ENCODE measurements at regions not wholly inside any gene's neighbourhood (a gene's known extent, or its start where the extent isn't known, plus 50 kb on each side); places are given as distances from the start of the nearest gene placed in this dataset.
"Not testable (repeated sequence)": the region's sequence is repeated elsewhere in the genome, so short reads cannot be mapped to it uniquely, and the experiment has no call there.

DNA sequence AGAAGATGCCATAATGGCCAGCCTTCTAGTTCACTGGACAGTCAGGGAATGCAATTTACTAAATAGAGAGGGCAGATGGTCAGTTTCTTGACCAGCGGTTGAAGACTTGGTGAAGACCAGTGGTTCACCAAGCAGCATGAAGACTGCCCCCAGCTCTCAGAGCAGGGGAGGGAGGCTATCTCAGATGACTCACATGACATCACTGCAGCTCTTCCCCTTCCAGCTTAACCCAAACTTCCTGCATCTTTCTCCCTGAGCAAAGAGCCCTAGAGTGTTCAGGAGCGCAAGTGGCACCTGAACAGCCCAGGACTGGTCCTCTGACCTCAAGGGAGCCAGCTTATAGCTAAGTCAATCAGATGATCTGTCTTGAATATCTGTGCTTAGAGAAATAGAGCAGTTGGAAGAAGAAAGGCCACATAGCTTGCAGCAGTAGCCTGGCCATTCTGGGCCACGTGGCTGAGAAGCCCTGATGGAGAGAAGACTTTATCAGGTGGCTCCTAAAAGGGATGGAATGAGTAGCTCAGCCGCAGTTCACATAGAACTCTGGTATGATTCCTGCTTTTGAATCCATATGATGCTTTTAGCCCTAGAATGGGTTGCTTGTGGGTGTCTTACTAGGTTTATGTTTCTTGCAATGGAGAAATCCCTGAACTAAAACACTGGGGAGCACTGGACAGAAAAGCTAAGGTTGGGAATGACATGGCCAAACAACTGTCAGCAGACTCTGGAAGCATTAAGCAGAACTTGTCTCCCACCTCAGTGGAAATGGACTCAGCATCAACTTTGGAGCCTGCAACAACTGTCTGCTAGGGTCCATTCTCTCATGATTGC lies 392.1 kb upstream of the CCL2 start:
- no peak for DNase-seq

DNA sequence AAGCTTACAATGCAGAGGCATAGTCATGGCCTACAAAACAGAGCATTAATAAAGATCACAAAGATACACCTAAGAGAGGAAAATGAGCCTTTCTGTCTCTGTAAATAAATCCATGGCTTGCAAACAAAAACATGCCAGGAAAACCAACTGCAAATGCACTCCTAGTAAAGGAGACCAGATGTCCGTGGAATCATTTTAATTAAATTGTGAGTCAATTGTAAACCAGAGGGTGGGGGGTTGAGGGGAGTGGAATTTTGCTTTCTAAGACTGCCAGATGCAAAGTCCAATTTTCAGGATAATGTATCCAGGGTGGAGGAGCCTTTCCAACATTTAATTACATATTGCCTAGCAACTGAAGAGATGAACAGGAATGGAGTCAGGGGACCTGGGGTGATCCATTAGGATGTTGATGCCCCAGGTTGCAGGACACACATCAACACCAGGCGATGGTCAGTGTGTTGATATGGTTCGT lies 390.3 kb upstream of the CCL2 start:
- no peak for DNase-seq

DNA sequence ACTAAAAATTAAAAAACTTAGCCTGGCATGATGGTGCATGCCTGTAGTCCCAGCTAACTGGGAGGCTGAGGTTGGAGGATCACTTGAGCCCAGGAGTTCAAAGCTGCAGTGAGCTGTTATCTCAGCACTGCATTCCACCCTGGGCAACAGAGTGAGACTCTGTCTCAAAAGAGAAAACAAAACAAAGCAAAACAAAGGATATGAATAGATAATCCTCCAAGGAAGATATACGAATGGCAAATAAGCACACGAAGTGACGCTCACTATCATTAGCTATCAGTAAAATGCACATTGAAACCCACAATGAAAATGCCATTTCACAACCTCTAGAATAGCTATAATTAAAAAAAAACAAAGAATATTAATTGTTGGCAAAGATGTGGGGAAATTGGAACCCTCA lies 386.2 kb upstream of the CCL2 start:
- DNase-seq = no peak

DNA sequence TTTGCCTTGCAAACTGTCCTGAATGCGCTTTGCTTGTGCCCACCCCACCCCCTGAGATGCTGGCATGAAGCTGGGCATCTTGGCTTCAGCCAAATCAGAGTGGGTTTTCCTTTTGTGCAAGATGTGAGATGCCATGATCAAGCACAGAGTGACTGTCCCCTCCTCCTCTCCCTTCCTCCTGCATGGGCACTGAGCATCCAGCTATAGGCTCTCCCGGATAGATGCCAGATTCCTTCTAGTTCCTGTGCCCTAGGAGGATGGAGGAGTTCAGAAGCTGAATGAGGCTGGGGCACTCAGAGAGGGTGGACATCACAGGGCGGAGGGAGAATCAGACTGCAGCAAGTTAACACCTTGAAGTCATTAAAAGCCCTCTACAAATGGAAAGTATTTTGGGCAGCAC lies 384.1 kb upstream of the CCL2 start:
- DNase-seq = no peak

DNA sequence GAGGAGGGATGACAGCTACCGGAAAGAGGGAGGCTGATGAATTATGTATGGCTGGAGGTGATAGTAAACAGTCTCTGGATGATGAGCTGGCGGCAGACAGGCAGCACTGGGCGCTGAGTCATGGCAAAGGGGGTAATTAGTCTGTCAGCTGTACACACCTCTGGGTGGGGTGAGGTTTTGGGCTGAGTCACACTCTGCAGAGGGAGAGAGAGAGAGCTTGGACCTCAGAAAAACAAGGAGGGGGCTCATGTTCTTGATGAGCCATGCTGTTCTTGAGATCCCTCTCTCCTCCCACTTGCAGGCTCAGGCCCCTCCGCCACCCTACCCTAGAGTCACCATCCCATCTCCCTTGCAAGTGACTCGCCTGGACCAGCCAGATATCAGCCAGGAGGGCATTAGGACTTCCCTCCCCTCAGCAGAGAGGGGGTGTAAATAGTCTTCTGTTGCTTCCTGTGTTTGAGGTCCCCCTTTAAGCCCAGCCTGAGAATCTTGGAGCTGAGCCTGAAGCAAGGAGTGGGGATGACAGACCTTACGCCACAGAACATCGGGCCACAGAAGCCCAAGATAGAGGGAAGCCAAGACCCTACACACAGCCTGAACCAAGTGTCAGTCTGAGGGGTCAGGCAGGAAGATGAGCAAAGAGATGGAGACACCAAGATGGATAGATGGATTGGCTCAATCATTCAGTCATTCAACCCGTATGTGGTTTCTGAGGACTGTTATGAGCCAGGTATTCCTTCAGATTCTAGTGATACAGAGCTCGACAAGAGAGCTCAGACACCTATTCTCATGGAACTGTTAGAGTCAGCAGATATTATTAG lies 383.2 kb upstream of the CCL2 start:
- DNase-seq = no peak

DNA sequence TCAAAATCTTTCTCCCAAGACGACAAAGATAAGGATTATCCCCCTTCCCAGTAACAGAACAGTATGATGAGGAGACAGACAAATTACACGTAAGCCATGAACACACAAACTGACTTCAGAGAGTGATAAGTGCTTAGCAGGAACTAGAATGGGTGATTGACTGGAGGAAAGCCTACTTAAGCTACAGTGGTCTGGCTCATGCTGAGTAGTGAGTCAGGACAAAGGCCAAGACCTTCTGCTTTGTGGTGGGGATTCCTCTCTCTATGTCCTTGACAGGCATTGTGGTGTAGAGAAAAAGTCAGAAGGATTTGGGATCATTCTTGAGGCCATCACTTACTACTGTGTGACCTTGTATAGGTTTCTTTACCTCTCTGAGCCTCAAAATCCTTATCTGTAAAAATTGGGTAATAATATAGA lies 381.9 kb upstream of the CCL2 start:
- no peak for DNase-seq

DNA sequence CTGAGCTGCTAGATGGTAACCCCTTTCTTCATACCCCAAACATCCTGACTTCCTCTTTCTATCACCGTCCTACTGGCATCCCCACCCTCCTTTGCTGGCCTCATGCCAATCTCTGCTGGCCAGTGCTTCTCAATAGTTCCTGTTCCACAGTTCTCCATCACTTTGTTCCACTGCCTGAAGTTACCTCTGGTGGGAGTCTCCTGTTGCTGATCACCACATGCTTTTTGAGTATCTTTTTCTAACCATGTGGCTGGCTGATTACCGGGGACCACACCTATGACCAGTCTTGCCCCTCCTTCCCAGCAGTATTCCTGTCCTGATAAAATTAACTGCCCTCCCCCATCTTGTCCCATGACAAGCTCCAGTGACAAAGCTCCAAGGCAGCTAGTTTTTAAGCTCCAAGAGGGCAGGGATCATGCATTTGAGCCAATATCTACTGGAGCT lies 380.4 kb upstream of the CCL2 start:
- no peak for DNase-seq

DNA sequence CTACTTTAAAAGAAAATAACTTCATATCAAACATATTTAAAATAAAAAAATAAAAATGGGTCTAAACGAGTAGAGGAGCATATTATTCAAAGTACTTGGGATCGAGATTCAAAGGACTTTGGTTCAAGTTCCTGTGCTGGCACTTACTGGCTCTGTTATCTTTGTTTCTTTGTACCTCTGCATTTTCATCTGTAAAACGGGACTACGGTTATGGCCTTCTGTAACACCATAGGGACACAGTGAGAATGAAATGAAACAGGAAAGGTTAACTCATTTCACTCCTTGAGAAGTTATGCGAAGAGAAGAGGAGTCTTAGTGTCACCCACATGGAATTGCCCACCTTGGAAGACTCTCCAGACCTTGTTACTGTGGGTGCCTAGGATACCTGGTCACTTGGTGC lies 379.1 kb upstream of the CCL2 start:
- DNase-seq = no peak

DNA sequence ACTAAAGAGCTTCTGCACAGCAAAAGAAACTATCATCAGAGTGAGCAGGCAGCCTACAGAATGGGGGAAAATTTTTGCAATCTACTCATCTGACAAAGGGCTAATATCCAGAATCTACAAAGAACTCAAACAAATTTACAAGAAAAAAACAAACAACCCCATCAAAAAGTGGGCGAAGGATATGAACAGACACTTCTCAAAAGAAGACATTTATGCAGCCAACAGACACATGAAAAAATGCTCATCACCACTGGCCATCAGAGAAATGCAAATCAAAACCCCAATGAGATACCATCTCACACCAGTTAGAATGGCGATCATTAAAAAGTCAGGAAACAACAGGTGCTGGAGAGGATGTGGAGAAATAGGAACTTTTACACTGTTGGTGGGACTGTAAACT lies 372.8 kb upstream of the CCL2 start:
- DNase-seq = not testable (repeated sequence)

DNA sequence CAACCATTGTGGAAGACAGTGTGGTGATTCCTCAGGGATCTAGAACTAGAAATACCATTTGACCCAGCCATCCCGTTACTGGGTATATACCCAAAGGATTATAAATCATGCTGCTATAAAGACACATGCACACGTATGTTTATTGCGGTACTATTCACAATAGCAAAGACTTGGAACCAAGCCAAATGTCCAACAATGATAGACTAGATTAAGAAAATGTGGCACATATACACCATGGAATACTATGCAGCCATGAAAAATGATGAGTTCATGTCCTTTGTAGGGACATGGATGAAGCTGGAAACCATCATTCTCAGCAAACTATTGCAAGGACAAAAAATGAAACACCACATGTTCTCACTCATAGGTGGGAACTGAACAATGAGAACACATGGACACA lies 372.4 kb upstream of the CCL2 start:
- not testable (repeated sequence) for DNase-seq

DNA sequence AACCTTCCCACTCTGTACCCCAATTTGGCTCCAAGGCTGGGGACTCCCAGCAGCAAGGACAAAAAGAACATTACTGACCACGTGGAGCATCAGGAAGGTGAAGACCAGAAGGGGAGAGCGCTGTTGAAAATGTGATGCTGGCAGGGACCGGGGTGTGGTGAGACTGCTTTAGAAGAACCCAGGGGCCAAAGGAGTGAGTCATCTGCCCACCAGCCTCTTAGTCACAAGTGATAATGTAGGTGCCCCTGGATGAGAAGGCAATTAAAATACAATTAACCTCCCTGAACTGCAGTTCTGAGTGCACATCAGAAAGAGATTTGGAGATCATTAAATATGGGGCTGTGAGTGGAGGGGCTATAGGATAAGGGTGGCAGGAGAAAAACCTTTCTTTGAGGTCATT lies 366.6 kb upstream of the CCL2 start:
- DNase-seq = no peak

DNA sequence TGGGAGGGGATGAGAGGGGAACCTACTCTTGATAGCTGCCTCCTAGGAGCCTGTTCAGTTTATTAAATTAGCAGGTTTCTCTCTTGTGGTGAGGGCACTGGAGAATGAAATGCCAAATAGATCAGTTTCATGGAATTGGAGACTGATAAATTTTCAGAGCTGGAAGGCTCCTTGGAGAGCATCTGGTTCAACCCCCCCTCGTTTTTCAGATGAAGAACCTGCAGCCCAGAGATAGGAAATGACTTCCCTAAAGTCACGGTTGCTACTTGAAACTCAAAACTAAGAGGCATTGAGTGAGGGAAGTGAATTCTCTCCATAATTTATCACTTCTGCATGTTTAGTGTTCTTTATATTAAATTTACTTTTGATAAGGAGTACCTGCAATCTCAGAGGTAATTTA lies 366.0 kb upstream of the CCL2 start:
- DNase-seq = no peak

DNA sequence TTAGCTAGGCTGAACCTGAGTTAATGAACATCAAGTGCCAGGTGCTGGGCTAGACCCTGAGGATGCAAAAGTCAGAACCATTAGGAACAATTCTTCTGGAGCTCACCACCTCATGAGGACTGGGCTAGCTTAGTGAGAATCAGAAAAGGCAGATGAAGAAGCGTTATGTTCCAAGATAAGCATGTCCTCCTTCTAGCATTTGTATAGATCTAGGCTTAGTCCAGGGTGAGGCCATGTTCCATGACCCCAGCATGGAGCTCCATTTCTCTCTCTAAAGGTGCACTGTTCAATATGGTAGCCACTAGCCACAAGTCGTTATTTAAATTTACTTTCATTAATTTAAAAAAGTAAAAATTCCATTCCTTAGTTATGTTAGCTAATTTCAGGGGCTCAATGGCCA lies 365.3 kb upstream of the CCL2 start:
- DNase-seq = no peak

DNA sequence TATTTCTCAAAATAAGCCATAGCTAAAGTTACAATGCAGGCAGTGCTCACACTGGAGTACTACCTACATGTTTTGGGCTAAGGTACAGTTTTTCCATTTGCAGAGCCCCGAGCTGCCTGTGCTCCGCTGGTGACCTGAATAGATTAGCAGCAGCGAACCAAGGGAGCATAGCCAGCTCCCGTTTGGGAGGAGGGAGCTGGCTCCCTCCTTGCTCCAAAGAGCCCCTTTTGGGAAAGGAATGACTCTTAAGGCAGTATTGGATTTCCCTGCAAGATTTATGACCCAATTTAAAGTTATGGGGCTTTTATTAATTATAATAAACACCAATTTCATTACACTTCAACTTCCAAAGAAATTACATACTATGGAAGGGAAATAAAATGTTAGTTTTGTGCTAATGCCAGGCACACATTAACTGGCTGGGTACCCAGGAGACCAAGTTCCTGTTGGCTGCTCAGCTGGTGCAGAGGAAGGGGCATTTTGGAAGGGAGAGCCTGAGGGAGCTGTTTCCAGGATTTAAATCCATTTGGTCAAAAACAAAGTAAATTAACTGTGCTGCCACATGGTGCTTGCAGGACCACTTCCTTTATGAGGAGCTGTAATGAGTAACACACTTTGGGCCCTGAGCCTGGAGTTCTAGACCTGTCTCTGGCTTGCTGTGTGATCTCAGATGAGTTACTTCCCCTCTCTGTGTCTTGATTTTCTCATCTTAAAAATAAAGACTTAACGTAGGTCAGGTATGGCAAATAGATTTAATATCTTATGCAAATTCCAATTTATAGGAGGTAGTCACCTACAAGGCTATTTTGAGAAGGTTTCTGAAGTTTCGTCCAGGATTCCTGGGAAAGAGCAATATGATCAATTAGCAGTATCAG lies 362.1 kb upstream of the CCL2 start:
- no peak for DNase-seq

DNA sequence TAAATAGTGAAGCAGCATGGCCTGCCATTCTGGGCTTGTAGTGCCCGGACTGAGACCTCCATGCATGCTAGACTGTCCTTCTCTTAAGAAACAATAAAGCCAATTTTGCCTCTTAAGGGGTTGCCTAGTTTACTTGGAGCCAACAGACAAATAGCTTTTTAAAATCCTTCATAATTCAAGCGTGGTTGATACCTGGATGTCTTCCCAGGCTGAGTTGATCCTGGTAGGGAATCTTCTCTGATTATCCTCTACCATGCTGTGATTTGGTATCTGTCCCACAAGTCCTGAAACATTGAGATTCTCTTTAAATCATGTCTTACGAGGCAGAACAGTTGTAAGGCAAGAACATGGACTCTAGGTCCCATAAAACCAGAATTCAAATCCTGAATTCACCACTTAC lies 359.6 kb upstream of the CCL2 start:
- no peak for DNase-seq

DNA sequence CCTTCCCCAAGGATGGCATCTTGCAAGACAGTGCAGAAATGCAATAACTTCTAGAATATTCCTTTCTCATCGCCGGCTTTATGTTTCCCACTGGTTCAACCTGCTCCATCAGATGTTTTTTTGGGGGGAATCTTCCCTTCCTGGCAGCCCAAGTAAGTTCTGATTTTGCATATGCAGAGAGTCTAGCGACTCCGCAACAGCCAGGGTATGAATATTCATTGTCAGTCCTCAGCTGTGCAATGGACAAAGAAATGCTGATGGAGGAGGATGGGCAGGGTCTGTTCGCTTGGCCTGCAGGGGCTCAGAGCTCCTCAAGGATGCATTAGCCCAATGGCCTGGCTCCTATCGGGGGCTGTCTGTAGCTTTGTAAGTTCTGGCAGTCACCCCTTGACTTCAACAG lies 358.8 kb upstream of the CCL2 start:
- DNase-seq = no peak

DNA sequence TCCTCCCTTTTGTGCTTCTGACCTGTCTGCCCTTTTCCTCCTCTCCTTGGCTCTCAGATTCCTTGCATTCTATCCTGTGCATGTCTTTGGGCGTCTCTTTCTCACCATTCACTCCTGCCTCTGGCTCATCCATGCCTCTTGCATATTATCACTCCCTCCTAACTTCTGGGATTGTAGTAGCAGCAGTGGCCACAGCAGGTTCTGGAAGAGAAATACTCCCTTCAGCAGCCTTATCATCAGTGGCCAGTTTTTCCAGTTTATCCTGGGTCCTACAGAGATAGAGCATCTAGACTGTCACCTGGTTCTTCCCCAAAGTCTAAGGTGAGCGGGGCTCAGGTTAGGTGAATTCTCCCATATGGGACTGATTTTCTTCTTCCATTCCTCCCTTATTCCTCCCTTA lies 354.0 kb upstream of the CCL2 start:
- DNase-seq = no peak

DNA sequence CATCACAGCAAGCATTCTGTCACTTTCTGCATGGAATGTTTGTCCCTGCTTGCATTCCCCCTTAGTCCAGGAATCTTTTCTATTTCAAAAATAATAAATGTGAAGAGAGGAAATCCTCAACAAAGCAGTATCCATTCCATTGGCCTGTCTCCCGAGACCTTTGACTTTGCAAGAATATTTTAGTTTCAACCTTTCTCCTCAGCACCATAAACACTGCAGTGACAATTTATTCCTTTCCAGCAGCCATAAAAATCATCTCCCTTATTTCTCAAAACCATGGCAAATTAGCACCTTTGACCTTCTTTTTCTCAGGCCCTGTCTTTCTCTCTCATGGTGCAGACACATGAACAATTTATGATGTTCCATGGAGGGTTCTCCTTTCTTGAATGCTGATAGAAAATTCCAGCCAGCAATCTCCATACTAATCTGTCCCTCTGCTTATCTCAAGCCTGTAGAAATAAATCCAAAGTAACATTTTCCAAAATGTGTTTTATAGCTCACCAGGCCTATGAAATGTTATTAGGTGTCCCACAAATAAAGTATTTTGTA lies 352.1 kb upstream of the CCL2 start:
- no peak for DNase-seq

DNA sequence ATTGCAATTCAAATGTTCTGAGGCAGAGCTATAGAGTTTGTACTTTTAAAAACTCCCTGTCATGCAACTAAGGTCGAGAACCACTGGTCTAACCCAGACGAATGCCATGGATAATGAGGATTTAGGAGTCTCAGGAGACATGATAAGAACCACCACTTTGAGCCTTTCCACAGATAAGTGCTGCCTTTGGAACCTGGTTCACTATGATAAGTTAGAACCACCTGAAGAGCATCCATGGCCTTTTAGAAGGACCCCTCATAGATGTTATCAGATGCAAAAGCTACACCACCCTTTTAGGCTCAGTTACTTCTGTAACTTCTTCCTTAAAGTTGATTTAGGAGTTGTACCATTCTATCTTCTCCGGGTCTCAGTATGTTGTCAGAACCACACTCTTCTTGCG lies 350.6 kb upstream of the CCL2 start:
- DNase-seq = no peak

DNA sequence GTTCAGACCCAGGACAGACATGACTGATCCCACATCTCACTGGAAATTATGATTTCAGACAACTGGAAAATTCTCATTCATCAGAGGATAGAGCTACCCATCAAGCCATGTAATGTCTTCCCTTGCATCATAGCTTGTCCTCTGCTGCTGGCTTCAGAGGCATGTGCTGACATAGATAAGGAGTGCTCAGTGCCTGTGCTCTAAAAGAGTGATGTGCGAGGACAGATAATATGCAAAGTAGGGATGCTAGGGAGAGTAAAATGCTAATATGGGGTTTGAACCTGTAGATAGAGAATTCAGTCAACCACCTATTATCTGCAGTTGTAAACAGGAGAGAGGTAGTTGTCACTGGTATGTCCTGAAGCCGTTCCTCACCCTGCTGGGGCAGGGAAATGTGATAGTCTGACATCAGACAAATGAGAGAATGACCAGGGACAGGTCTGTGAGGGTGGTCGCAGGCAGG lies 349.7 kb upstream of the CCL2 start:
- no peak for DNase-seq

DNA sequence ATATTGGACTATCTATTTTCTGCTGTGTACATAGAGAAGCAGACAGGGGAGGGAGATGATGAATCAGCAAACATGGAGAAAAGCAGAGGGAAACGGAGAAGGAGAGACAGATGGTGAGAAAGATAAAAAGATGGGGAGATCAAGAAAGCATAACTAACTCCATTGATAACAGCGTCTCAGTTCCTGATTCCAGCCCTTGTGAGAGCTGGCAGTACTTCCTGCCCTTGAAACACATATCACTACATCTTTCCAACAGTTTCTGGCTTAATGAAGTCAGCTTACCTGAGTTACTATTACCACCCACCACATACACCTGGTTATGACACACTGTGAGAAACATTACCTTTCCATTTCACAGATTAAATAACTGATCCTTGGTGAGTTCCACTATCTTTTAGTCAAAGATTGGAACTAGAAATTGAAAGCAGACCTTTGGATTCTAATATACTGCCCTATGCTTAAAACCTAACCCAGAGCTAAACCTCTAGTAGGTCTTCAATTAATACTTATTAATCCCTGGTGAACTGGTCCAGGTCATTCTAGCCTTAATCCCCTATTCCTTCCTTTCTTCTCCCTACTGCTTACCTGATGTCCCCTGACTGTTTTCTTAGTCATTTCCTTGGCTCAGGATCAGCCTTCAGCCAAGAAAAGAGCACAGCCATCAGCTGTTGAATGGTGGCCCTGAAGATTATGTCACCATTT lies 346.6 kb upstream of the CCL2 start:
- no peak for DNase-seq

Data from stimulated activated CD4-positive, alpha-beta T cell treated with anti-CD3 and anti-CD28 coated beads, Interleukin-2, amount 100 ng/mL, for 48 hours (primary cell).